SK-N-MC (cell line): ENCODE measurements at regions not wholly inside any gene's neighbourhood (a gene's known extent, or its start where the extent isn't known, plus 50 kb on each side); places are given as distances from the start of the nearest gene placed in this dataset.

ENCODE experiments used
- EZH2 ChIP-seq: fragments of 200-600 bp; sonication (generic); IDR thresholded peaks from one replicate; pipeline ENCODE4 v1.6.1; 2017; ENCODE audit warnings: antibody characterized with exemption
- FOXP2 ChIP-seq: optimal IDR thresholded peaks from 2 replicates; pipeline ENCODE3; 2011; ENCODE audit warnings: mild to moderate bottlenecking, moderate library complexity; ENCODE audit not compliant: insufficient read depth; ENCODE audit errors: extremely low read length, control extremely low read depth
- POLR2AphosphoS5 ChIP-seq: IDR thresholded peaks from 2 replicates; pipeline ENCODE4 v1.6.1; 2012; ENCODE audit warnings: mild to moderate bottlenecking, low read depth, low read length, borderline replicate concordance

DNA sequence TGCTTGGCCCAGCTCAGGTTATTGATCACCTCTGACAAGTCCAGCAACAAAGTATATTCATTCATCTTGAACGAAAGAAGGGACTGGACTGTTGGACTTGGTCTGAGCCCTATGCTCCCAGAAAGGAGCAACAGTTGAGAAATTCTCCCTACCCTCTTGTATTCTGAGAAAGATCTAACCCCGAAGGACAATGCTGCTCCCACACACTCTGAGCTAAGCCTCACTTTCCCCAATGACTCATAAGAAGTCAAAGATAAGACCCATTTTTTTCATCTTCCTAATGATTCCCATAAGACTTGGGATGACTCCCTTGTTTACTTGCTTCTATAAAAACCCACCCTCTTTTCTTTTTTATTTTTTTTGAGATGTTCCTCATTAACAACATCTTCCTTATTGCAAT, 549.4 kb upstream of the MDFIC2 start:
- TF ChIP-seq POLR2AphosphoS5 (no peak), EZH2 (no peak), FOXP2 (no peak)
